ENCODE measurements at regions not wholly inside any gene's neighbourhood (a gene's known extent, or its start where the extent isn't known, plus 50 kb on each side); places are given as distances from the start of the nearest gene placed in this dataset.

GRCh38 chrX:18039023-18039422 is 177.9 kb upstream of the RAI2 start:
- TF ChIP-seq CTCF (conservative IDR thresholded peaks at IDR 0.05): no peak
- Mint-ChIP-seq H3K27me3 (ENCODE audit: low read depth) (no peaks in the 10 kb centered on the region), H3K36me3 (ENCODE audit: low read depth) (no peaks in the 10 kb centered on the region), H3K4me3 (no peak overlapping the region), H3K9me3 (no peaks in the 10 kb centered on the region), H3K27ac (ENCODE audit: unreplicated experiment) (no peak overlapping the region), H3K4me1 (no peaks in the 10 kb centered on the region)
- DNase-seq (ENCODE audit: low read depth, low spot score): no peak

GRCh38 chrX:18036394-18036793 is 175.3 kb upstream of the RAI2 start:
- Mint-ChIP-seq H3K4me3 (no peak overlapping the region), H3K27ac (ENCODE audit: unreplicated experiment) (no peak overlapping the region), H3K36me3 (ENCODE audit: low read depth) (no peaks in the 10 kb centered on the region), H3K27me3 (ENCODE audit: low read depth) (no peaks in the 10 kb centered on the region), H3K4me1 (no peaks in the 10 kb centered on the region), H3K9me3 (no peaks in the 10 kb centered on the region)
- no peak for DNase-seq (ENCODE audit: low read depth, low spot score)
- no peak for TF ChIP-seq CTCF (conservative IDR thresholded peaks at IDR 0.05)

- Mint-ChIP-seq H3K27me3 (ENCODE audit: low read depth) (no peaks in the 10 kb centered on the region), H3K36me3 (ENCODE audit: low read depth) (peaks cover 5% of the 10 kb centered on the region), H3K9me3 (no peaks in the 10 kb centered on the region), H3K27ac (ENCODE audit: unreplicated experiment) (no peak overlapping the region), H3K4me3 (no peak overlapping the region), H3K4me1 (no peaks in the 10 kb centered on the region)
- DNase-seq (ENCODE audit: low read depth, low spot score): no peak
- TF ChIP-seq CTCF (conservative IDR thresholded peaks at IDR 0.05): no peak
Measured at GRCh38 chrX:18034945-18035344, 173.8 kb upstream of the RAI2 start.

- H3K36me3 Mint-ChIP-seq (ENCODE audit: low read depth): peaks cover 5% of the 10 kb centered on the region
- H3K4me3 Mint-ChIP-seq: no peak overlapping the region
Measured at GRCh38 chrX:18034504-18034903, 173.4 kb upstream of the RAI2 start.

GRCh38 chrX:18032486-18033221 is 171.6 kb upstream of the RAI2 start:
- no peak for TF ChIP-seq CTCF (conservative IDR thresholded peaks at IDR 0.05)
- H3K27ac Mint-ChIP-seq (ENCODE audit: unreplicated experiment): no peak overlapping the region
- H3K9me3 Mint-ChIP-seq: no peaks in the 10 kb centered on the region
- H3K27me3 Mint-ChIP-seq (ENCODE audit: low read depth): no peaks in the 10 kb centered on the region
- H3K36me3 Mint-ChIP-seq (ENCODE audit: low read depth): peaks cover 5% of the 10 kb centered on the region
- no peak overlapping the region for H3K4me3 Mint-ChIP-seq
- no peak for DNase-seq (ENCODE audit: low read depth, low spot score)
- no peaks in the 10 kb centered on the region for H3K4me1 Mint-ChIP-seq

More at GRCh38 chrX:18034504-18034903, 173.4 kb upstream of the RAI2 start:
- Mint-ChIP-seq H3K9me3 (no peaks in the 10 kb centered on the region), H3K4me1 (no peaks in the 10 kb centered on the region), H3K27me3 (ENCODE audit: low read depth) (no peaks in the 10 kb centered on the region), H3K27ac (ENCODE audit: unreplicated experiment) (no peak overlapping the region)
- no peak for DNase-seq (ENCODE audit: low read depth, low spot score)
- no peak for TF ChIP-seq CTCF (conservative IDR thresholded peaks at IDR 0.05)

Data from neural crest cell (in vitro differentiated cells).